ENCODE measurements at regions not wholly inside any gene's neighbourhood (a gene's known extent, or its start where the extent isn't known, plus 50 kb on each side); places are given as distances from the start of the nearest gene placed in this dataset.

GRCh38 chr15:46703871-46704637 lies 1013.3 kb upstream of the SEMA6D start:
- Histone ChIP-seq H3K9ac (ENCODE audit: low read depth, low read length) (no peak overlapping the region), H3K4me1 (ENCODE audit: control insufficient read depth, insufficient read depth, low read length) (no peaks in the 10 kb centered on the region), H3K9me1 (ENCODE audit: insufficient read depth, low read length) (no peaks in the 10 kb centered on the region), H3K14ac (replicated peaks; ENCODE audit: low read depth, low read length) (no peak overlapping the region), H2AK5ac (ENCODE audit: low read depth, low read length) (no peak overlapping the region), H4K5ac (ENCODE audit: low read depth, low read length) (no peak overlapping the region), H2BK5ac (ENCODE audit: low read depth, low read length, poor library complexity, severe bottlenecking) (no peak overlapping the region), H3K27me3 (ENCODE audit: control insufficient read depth, insufficient read depth, low read length) (no peaks in the 10 kb centered on the region), H3K4ac (ENCODE audit: low read depth, low read length) (no peak overlapping the region), H3K4me2 (ENCODE audit: low read depth, low read length) (no peak overlapping the region), H4K91ac (ENCODE audit: insufficient read depth, low read depth, low read length) (no peak overlapping the region), H3K36me3 (ENCODE audit: control insufficient read depth, insufficient read depth, low read length) (no peaks in the 10 kb centered on the region), H2AK9ac (replicated peaks; ENCODE audit: low read depth, low read length, poor library complexity) (no peak overlapping the region), H3K18ac (ENCODE audit: low read depth, low read length) (no peak overlapping the region), H2AFZ (replicated peaks; ENCODE audit: low read length, poor library complexity) (no peak overlapping the region), H3K56ac (ENCODE audit: extremely low read depth, insufficient read depth, low read length) (no peak overlapping the region), H3K23ac (ENCODE audit: low read depth, low read length) (no peak overlapping the region), H3K27ac (ENCODE audit: insufficient read depth, low read length) (no peak overlapping the region), H4K8ac (ENCODE audit: low read depth in 2 of 2, low read length in 2 of 2) (no peak overlapping the region), H4K20me1 (ENCODE audit: insufficient read depth, low read length) (no peaks in the 10 kb centered on the region), H2BK20ac (ENCODE audit: low read depth, low read length) (no peak overlapping the region), H2BK15ac (ENCODE audit: low read depth, low read length) (no peak overlapping the region), H2BK120ac (ENCODE audit: low read depth, low read length) (no peak overlapping the region), H3K4me3 (ENCODE audit: insufficient read depth, low read depth, low read length) (no peak overlapping the region), H3K79me1 (ENCODE audit: low read depth in 1 of 2, low read length in 2 of 2) (no peaks in the 10 kb centered on the region), H3K9me3 (ENCODE audit: control insufficient read depth, insufficient read depth, low read length) (peaks cover 5% of the 10 kb centered on the region)
- no peak for DNase-seq
- no TSS peak for BruUV-seq (replicated peaks)
- no peak for ATAC-seq (ENCODE audit: low read depth)
- in situ Hi-C loops (cut with MboI; ENCODE audit: low sequenced_read_pairs) = no loop called here
- TF ChIP-seq CTCF (conservative IDR thresholded peaks at IDR 0.05; ENCODE audit: low read depth, low read length) = no peak
- no peak for TF ChIP-seq POLR2A (IDR thresholded peaks at IDR 0.05; ENCODE audit: low read depth, low read length)
- CTCF ChIA-PET = no interaction called here
- dilution Hi-C loops (cut with HindIII; ENCODE audit: low sequenced_read_pairs, unreplicated experiment) = no loop called here
- WGBS, 2 experiments (ENCODE audit: extremely low coverage in 2 of 2, insufficient read length in 1 of 2) = no CpG with 5 or more reads among the region's 2 CpGs
- intact Hi-C loops (cut with micrococcal nuclease) = no loop called here
- POLR2A ChIA-PET (ENCODE audit: unreplicated experiment) = no interaction called here

Data from IMR-90 (cell line).